GM12878 (cell line): ENCODE measurements at regions not wholly inside any gene's neighbourhood (a gene's known extent, or its start where the extent isn't known, plus 50 kb on each side); places are given as distances from the start of the nearest gene placed in this dataset.
A peak's percentile ranks its signal among the peaks of the same experiment; 100 is the strongest.

ENCODE experiments used
- ATAC-seq: fragments of 200-7000 bp; cut with Tn5 transposase; 3 replicates; pipeline ENCODE4 v1.9.1; 2020; ENCODE audit warnings: mild to moderate bottlenecking, moderate library complexity
- BruUV-seq: library from RNA; stranded (reverse); fragments of 400-500 nt; replicated peaks from 2 replicates; lab custom pipeline; 2021; lab: Mats Ljungman, UMichigan
- CTCF ChIA-PET: fragments of 300-600 bp; sonication (Branson Sonifier 250); formaldehyde crosslinking; extraction: SDS; loops from one replicate; lab custom pipeline; 2021; ENCODE audit warnings: inconsistent platforms; lab: Yijun Ruan, JAX
- POLR2A ChIA-PET: fragments of 350-600 bp; formaldehyde crosslinking; extraction: SDS; loops from one replicate; lab custom pipeline; 2021; ENCODE audit warnings: inconsistent platforms; lab: Charles Lee
- RAD21 ChIA-PET: fragments of 300-600 bp; sonication (Branson Sonifier 250); formaldehyde crosslinking; loops from one replicate; lab custom pipeline; 2023; ENCODE audit warnings: antibody characterized with exemption; ENCODE audit not compliant: unreplicated experiment; lab: Charles Lee
- SMC1A ChIA-PET: fragments of 300-600 bp; sonication (Branson Sonifier 250); formaldehyde crosslinking; loops from one replicate; lab custom pipeline; 2023; ENCODE audit not compliant: unreplicated experiment, uncharacterized antibody; lab: Charles Lee
- DNase-seq: peaks from one replicate; pipeline ENCODE4 v3.0.0-alpha.2; 2011; ENCODE audit warnings: low read depth, low spot score
- FAIRE-seq: peaks from 3 replicates; lab custom pipeline; 2011; peaks lifted over from hg19 to GRCh38; lab: Jason Lieb, UNC
- H2AFZ ChIP-seq: 2 replicates; pipeline ENCODE4 v1.6.0; 2011; ENCODE audit warnings: low read depth, low read length, control low read depth; ENCODE audit not compliant: control insufficient read depth
- H3K27ac ChIP-seq: 2 replicates; pipeline ENCODE4 v1.5.1; 2011; ENCODE audit warnings: control low read depth; ENCODE audit not compliant: control insufficient read depth, insufficient read depth
- H3K27me3 ChIP-seq, 2 experiments: replicated peaks in 1 of 2; 2 replicates each; pipeline versions ENCODE4 v1.6.0 to v1.6.1; 2011; ENCODE audit warnings: low read length in 1 of 2; ENCODE audit not compliant: control insufficient read depth in 2 of 2, insufficient read depth in 2 of 2
- H3K36me3 ChIP-seq, 2 experiments: 2 replicates each; pipeline ENCODE4 v1.5.1; 2011; ENCODE audit warnings: low read length in 1 of 2; ENCODE audit not compliant: control insufficient read depth in 2 of 2, insufficient read depth in 2 of 2
- H3K4me1 ChIP-seq: 2 replicates; pipeline ENCODE4 v1.6.1; 2011; ENCODE audit warnings: mild to moderate bottlenecking, low read length, moderate library complexity, mixed read lengths; ENCODE audit not compliant: control insufficient read depth, insufficient read depth
- H3K4me2 ChIP-seq: 2 replicates; pipeline ENCODE4 v1.6.0; 2011; ENCODE audit warnings: control low read depth; ENCODE audit not compliant: control insufficient read depth, insufficient read depth
- H3K4me3 ChIP-seq: fragments of 200-600 bp; sonication (generic); 2 replicates; pipeline ENCODE4 v1.5.1; 2016
- H3K79me2 ChIP-seq: 2 replicates; pipeline ENCODE4 v1.6.0; 2011; ENCODE audit warnings: low read length; ENCODE audit not compliant: control insufficient read depth, insufficient read depth
- H3K9ac ChIP-seq: 2 replicates; pipeline ENCODE4 v1.8.0; 2011; ENCODE audit warnings: low read length, control low read depth, mixed read lengths; ENCODE audit not compliant: control insufficient read depth, insufficient read depth
- H3K9me3 ChIP-seq: replicated peaks from 3 replicates; pipeline ENCODE4 v1.5.1; 2011; ENCODE audit warnings: mild to moderate bottlenecking, low read length; ENCODE audit not compliant: control insufficient read depth, insufficient read depth
- H4K20me1 ChIP-seq: 2 replicates; pipeline ENCODE4 v1.6.0; 2011; ENCODE audit not compliant: control insufficient read depth, insufficient read depth
- ATF7 ChIP-seq: fragments of 450-650 bp; IDR thresholded peaks from 2 replicates; pipeline ENCODE4 v1.6.1; 2016; ENCODE audit warnings: low read depth, mild to moderate bottlenecking
- CBX5 ChIP-seq: sonication (generic); IDR thresholded peaks from 2 replicates; pipeline ENCODE4 v1.6.1; 2016; ENCODE audit warnings: low read depth, moderate library complexity, mild to moderate bottlenecking, inconsistent platforms
- ETV6 ChIP-seq, 2 experiments: fragments of 450-650 bp in 1 of 2; IDR thresholded peaks in 1 of 2; conservative IDR thresholded peaks in 1 of 2; 2 replicates each; pipeline ENCODE4 v1.6.1; 2014; ENCODE audit warnings: antibody characterized with exemption in 1 of 2, borderline replicate concordance in 1 of 2, low read depth in 1 of 2, mild to moderate bottlenecking in 1 of 2, moderate library complexity in 1 of 2
- NFXL1 ChIP-seq: fragments of 450-650 bp; IDR thresholded peaks from 2 replicates; pipeline ENCODE4 v1.6.1; 2017; ENCODE audit warnings: antibody characterized with exemption, mild to moderate bottlenecking, borderline replicate concordance
- NR2F1 ChIP-seq: fragments of 450-650 bp; conservative IDR thresholded peaks from 2 replicates; pipeline ENCODE4 v1.6.1; 2017; ENCODE audit warnings: mild to moderate bottlenecking
- NRF1 ChIP-seq: conservative IDR thresholded peaks from 2 replicates; pipeline ENCODE4 v1.6.1; 2011; ENCODE audit warnings: mild to moderate bottlenecking, low read depth, low read length, improper control_type of control experiment
- POLR2AphosphoS5 ChIP-seq: IDR thresholded peaks from 2 replicates; pipeline ENCODE4 v1.6.1; 2011; ENCODE audit warnings: mild to moderate bottlenecking, low read length, inconsistent platforms
- SPI1 ChIP-seq: IDR thresholded peaks from 2 replicates; pipeline ENCODE4 v1.6.1; 2011; ENCODE audit warnings: low read depth, mild to moderate bottlenecking, low read length, moderate library complexity, borderline replicate concordance; ENCODE audit not compliant: insufficient read depth
- SUPT20H ChIP-seq: IDR thresholded peaks from 2 replicates; pipeline ENCODE4 v1.6.1; 2011; ENCODE audit warnings: low read depth, mild to moderate bottlenecking, low read length, moderate library complexity, borderline replicate concordance; ENCODE audit not compliant: control insufficient read depth
- ZBTB11 ChIP-seq: fragments of 450-650 bp; formaldehyde crosslinking; IDR thresholded peaks from 2 replicates; pipeline ENCODE4 v1.5.0; 2022; ENCODE audit warnings: mild to moderate bottlenecking, missing genetic modification characterization
- WGBS: methylation state at CpG from one replicate; pipeline ENCODE4 v1.1.6; 2016; ENCODE audit warnings: low lambda C conversion rate; ENCODE audit not compliant: insufficient replicate concordance, insufficient coverage; ENCODE audit errors: missing lambda C conversion rate; 5-methylcytosine and 5-hydroxymethylcytosine counted together
- in situ Hi-C: fragments of 300-500 bp; cut with MboI; formaldehyde crosslinking; loops from 9 replicates; pipeline ENCODE4 v1.14.3; 2018; ENCODE audit warnings: mixed read lengths
- intact Hi-C: fragments of 100-400 bp; cut with micrococcal nuclease; formaldehyde crosslinking; loops from one replicate; pipeline ENCODE4 v1.14.2; 2022; ENCODE audit not compliant: unreplicated experiment

- FAIRE-seq (no peak), ATAC-seq (no peak), DNase-seq (no peak)
- SMC1A ChIA-PET = interaction anchor here (0.8 to 2.1 kb wide), 11 partner anchors 10 to 256 kb away, joined by 3 to 15 read pairs (median 3); no protein-coding TSS in a partner anchor
- Histone ChIP-seq H3K4me1 (peaks cover 6% of the 10 kb centered on the region), H3K27ac (no peak overlapping the region), H4K20me1 (no peaks in the 10 kb centered on the region), H3K9me3 (no peaks in the 10 kb centered on the region), H3K9ac (no peak overlapping the region), H3K4me2 (no peak overlapping the region), H3K4me3 (no peak overlapping the region), H3K79me2 (no peaks in the 10 kb centered on the region), H2AFZ (no peak overlapping the region), H3K27me3 (no peaks in the 10 kb centered on the region), H3K36me3 (no peaks in the 10 kb centered on the region)
- 16% methylated on average over 2 of the region's 2 CpGs for WGBS
- in situ Hi-C loops = no loop called here
- no TSS peak for BruUV-seq
- TF ChIP-seq CBX5 (no peak), POLR2AphosphoS5 (no peak), SPI1 (no peak), SUPT20H (no peak)
- intact Hi-C loops = loop anchor here (5.0 kb wide), 1 partner anchor 256 kb away; no protein-coding TSS in a partner anchor
- CTCF ChIA-PET = interaction anchor here (0.6 to 3.0 kb wide), 12 partner anchors 9 to 267 kb away, joined by 3 to 25 read pairs (median 4); no protein-coding TSS in a partner anchor
- RAD21 ChIA-PET = interaction anchor here (0.7 to 1.4 kb wide), 6 partner anchors 93 to 267 kb away, joined by 3 to 15 read pairs (median 4); no protein-coding TSS in a partner anchor
- POLR2A ChIA-PET = interaction anchor here (1.0 kb wide), 1 partner anchor 141 kb away, joined by 3 read pairs; the partner anchor contains the start of gene ATP1A1
Observed at GRCh38 chr1:116231752-116232151, 120.6 kb downstream of the MAB21L3 start.

- Histone ChIP-seq H3K4me2 (no peak overlapping the region), H3K79me2 (no peaks in the 10 kb centered on the region), H3K4me1 (no peaks in the 10 kb centered on the region; the same call in 1 of the 2 replicates), H3K9ac (no peak overlapping the region), H3K4me3 (no peak overlapping the region), H3K27ac (no peak overlapping the region), H2AFZ (no peak overlapping the region), H4K20me1 (no peaks in the 10 kb centered on the region), H3K27me3 (no peaks in the 10 kb centered on the region), H3K36me3 (no peaks in the 10 kb centered on the region), H3K9me3 (no peaks in the 10 kb centered on the region)
- in situ Hi-C loops (no loop called here), intact Hi-C loops (loop anchor here (5.0 kb wide), 1 partner anchor 254 kb away; no protein-coding TSS in a partner anchor)
- WGBS = 0% methylated on average over 2 of the region's 2 CpGs
- no TSS peak for BruUV-seq
- FAIRE-seq = no peak
- ChIA-PET RAD21 (interaction anchor here (0.6 to 1.5 kb wide), 8 partner anchors 20 to 266 kb away, joined by 3 to 8 read pairs (median 4); no protein-coding TSS in a partner anchor), SMC1A (interaction anchor here (0.6 to 2.4 kb wide), 6 partner anchors 8 to 1944 kb away, joined by 3 to 20 read pairs (median 4); no protein-coding TSS in a partner anchor), POLR2A (interaction anchor here (0.7 kb wide), 1 partner anchor 10 kb away, joined by 3 read pairs; no protein-coding TSS in a partner anchor), CTCF (interaction anchor here (0.6 to 3.7 kb wide), 9 partner anchors 10 to 270 kb away, joined by 3 to 20 read pairs (median 4); no protein-coding TSS in a partner anchor)
- ATAC-seq = peak; percentile 88
- DNase-seq = peak; percentile 9
- TF ChIP-seq NR2F1 = peak; percentile 40; the same call in 1 of the 2 replicates
- no peak for TF ChIP-seq ZBTB11 (CRISPR knock-in tag)
- no peak for TF ChIP-seq NRF1
- 0 out of 2 replicates have a peak, but pooled peaks have one; percentile 23 for TF ChIP-seq ATF7
- TF ChIP-seq ETV6 (conservative IDR thresholded peaks at IDR 0.05 in 1 of 2, IDR thresholded peaks at IDR 0.05 in 1 of 2; ENCODE audit: borderline replicate concordance in 1 of 2, low read depth in 1 of 2) = no peak
- no peak for TF ChIP-seq NFXL1
Observed at GRCh38 chr1:116232989-116233514, 121.9 kb downstream of the MAB21L3 start.
